SK-N-DZ (cell line): ENCODE measurements at regions not wholly inside any gene's neighbourhood (a gene's known extent, or its start where the extent isn't known, plus 50 kb on each side); places are given as distances from the start of the nearest gene placed in this dataset.
"Not testable (repeated sequence)": the region's sequence is repeated elsewhere in the genome, so short reads cannot be mapped to it uniquely, and the experiment has no call there.

Experiments used
- DNase-seq: peaks from one replicate; pipeline ENCODE4 v3.0.0-alpha.2; 2015; ENCODE audit warnings: low spot score

GRCh38 chr7:93048136-93048930 lies 69.4 kb downstream of the SAMD9 start:
- no peak for DNase-seq

GRCh38 chr7:93047514-93048099 lies 70.2 kb downstream of the SAMD9 start:
- no peak for DNase-seq

GRCh38 chr7:93046641-93047040 lies 71.1 kb downstream of the SAMD9 start:
- no peak for DNase-seq

- no peak for DNase-seq
Observed at GRCh38 chr7:93044147-93044810, 73.5 kb downstream of the SAMD9 start.

GRCh38 chr7:93043385-93043985 lies 74.3 kb downstream of the SAMD9 start:
- DNase-seq: no peak

DNA sequence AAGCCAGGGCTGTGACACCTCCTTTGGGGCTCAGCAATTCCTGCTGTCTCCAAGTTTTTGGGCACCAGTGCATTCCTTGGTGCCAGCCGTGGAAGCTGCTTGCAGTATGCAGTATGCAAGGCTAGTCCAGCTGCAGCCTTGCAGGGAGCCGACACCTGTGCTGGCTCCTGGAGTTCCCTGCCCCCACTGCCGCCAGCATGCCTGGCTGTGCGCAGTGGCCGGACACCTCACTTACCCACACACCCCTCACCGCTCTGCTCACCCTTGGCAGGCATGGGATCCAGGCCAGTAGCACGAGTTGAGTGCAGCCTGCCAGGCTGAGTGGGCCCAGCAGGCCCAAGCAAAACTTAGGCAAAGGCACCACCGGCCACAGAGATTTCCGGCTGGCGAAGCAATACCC lies 77.4 kb downstream of the SAMD9 start:
- DNase-seq: no peak

GRCh38 chr7:93039786-93040185 lies 78.0 kb downstream of the SAMD9 start:
- DNase-seq: no peak

DNA sequence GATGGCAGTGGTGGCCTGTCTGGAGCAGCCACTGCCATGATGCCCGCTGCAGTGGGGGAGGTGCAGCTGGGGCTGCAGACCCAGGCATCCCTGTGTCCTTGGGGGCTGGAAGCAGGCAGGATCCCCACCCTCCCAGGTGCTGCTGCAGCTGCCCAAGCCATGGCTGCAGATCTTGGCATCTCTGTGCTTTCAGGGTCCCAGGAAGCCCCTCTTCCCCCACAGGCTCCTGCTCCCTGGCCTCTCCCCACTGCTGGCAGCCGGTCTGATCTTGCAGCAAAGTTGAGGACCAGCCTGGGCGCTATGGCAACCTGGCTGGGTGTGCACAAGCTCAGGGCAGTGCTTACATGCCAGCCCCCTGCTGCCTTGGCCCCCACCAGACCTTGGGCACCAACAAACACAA lies 78.5 kb downstream of the SAMD9 start:
- DNase-seq: no peak

DNA sequence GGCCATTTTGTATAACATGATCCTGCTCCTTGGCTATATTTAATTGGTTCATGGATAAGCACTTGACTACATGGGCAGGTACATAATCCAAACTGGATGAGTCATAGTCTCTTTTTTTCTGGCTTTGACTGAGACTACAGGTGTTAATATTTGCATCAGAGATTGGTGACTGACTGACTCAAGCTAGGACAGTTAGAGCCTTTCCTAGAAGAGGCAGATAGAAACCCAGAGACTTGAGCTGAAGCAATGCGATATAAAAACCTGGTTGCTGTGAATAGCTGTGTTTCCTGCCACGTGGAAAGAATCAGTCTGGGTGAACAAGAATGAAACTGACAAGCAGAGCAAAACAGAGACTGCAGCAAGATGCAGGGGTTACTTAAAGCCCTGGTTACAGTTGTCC lies 81.0 kb downstream of the SAMD9 start:
- DNase-seq: no peak

DNA sequence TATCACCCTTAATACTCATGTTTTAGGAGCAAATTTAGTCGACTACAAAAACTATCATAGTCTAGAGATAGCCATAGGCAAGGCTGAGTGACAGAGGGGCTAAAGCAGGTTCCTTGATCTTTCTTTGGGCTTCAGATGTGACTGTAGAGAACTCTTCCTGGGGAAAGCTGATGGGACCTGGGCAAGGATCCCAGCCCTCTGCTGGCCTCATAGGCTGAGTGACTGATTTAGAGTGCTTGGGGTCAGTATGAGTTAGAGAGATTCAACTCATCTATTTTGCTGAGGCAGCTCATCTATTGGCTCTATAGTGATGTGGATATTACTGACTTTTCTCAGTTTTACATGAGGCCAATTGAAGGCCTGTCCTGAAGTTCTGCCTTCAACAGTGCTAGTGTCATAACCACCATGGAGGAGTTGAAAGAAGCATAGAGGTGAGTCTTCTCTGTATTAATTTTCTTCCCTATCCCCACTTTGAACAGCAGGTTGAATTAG lies 81.6 kb downstream of the SAMD9 start:
- no peak for DNase-seq

- no peak for DNase-seq
Observed at GRCh38 chr7:93031795-93032194, 86.0 kb downstream of the SAMD9 start.

- DNase-seq: no peak
Observed at GRCh38 chr7:93030605-93031225, 87.1 kb downstream of the SAMD9 start.

GRCh38 chr7:93029056-93029455 lies 88.7 kb downstream of the SAMD9 start:
- no peak for DNase-seq

DNA sequence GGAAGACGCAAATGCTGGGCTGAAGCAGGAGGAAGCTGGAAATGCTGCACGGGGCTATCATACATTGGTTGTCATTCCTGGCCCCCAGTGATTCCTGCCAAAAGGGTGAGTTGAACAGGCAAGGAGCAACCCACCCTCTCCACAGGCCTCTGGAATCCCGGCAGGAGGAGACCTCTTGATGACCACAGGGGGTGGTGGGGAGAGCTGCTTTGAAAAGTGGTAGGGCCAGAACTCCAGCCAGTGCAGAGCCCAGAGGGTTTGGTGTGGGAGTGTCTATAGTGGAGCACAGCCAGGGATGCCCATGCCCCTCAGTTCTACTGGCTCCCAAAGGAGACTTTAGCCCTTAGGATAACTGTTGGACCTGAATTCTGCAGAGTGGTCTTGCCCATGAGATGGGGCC lies 89.2 kb downstream of the SAMD9 start:
- DNase-seq: no peak

- DNase-seq: no peak
Observed at GRCh38 chr7:93027044-93027443, 90.7 kb downstream of the SAMD9 start.

DNA sequence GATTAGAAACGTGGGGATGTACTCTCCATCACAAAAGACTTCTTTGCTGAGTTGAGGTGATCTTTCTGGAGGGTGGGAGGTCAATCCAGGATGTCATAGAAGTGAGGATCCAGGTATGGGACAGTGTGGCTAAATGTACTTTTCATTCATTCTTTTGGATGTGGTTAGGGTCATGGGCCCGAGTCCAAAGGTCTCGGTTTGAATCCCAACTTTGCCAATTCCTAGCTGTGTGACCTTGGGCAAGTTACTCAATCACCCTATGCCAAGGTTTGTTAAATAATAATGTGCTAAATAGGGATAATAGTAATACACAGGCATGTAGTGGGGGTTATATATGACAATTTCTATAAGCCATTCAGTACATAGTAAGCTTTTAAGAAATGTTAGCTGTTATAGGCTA lies 91.4 kb downstream of the SAMD9 start:
- DNase-seq: no peak

- no peak for DNase-seq
Observed at GRCh38 chr7:93025389-93025788, 92.4 kb downstream of the SAMD9 start.

DNA sequence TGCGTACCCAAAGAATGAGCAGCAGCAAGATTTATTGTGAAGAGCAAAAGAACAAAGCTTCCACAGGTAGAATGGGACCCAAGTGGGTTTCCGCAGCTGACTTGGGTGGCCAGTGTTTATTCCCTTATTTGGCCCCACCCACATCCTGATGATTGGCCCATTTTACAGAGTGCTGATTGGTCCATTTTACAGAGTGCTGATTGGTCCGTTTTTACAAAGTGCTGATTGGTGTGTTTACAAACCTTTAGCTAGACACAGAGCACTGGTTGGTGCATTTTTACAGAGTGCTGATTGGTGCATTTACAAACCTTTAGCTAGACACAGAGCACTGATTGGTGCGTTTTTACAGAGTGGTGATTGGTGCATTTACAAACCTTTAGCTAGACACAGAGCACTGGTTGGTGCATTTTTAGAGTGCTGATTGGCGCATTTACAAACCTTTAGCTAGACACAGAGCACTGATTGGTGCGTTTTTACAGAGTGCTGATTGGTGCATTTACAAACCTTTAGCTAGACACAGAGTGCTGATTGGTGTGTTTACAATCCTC lies 94.8 kb downstream of the SAMD9 start:
- DNase-seq: not testable (repeated sequence)

GRCh38 chr7:93021748-93022147 lies 96.0 kb downstream of the SAMD9 start:
- no peak for DNase-seq

DNA sequence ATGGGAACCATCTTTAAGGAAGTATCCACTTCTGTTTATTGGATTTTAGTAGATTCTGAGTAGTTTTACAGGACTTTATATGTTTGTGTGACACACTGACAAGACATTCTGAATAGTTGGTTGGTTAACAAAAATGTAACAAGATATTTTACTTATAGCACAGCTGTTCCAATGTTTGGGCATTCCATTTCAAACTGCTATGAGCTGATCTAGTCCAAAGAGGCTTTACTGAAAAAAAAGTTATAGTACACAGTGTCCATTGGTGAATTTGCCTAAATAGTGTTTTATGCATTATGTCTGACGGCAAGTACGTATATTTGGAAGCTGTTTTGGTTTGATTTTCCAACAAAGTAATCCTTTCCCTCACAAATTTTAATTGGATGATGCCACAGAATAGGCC lies 99.1 kb downstream of the SAMD9 start:
- DNase-seq: no peak

GRCh38 chr7:93016681-93017381 lies 100.9 kb downstream of the SAMD9 start:
- DNase-seq: no peak
